ENCODE measurements at regions not wholly inside any gene's neighbourhood (a gene's known extent, or its start where the extent isn't known, plus 50 kb on each side); places are given as distances from the start of the nearest gene placed in this dataset.

DNA sequence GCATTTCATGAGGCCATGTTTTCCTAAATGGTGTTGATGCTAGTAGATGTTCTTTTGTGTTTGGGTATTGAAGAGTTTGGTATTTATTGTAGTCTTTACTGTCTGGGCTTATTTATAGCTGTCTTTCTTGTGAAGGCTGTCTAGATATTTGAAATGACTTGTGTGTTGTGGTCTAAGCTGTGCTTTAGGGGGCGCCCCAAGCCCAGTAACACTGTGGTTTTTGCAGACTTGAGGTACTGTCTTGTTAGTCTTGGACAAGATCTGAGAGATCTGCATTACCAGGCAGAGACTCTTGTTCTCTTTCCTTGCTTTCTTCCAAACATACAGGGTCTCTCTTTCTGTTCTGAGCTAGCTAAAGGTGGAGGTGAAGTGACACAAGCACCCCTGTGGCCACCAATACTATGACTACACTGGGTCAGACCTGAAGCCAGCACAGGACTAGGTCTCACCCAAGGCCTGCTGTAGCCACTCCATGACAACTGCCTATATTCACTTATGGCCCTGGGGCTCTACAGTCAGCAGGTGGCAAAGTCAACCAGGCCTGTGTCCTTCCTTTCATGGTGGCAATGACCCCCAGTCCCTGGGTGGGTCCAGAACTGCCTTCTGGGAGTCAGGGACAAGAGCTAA lies 152.1 kb upstream of the TBC1D5 start:
- Histone ChIP-seq H2BK12ac (ENCODE audit: insufficient read length, low read depth, low read length) (no peak overlapping the region), H3K27me3 (ENCODE audit: insufficient read depth, low read length) (no peaks in the 10 kb centered on the region), H4K5ac (ENCODE audit: insufficient read length, low read depth, low read length) (no peak overlapping the region), H3K56ac (ENCODE audit: insufficient read length, low read depth, low read length) (no peak overlapping the region), H2BK15ac (ENCODE audit: low read depth, low read length) (no peak overlapping the region), H3K79me1 (ENCODE audit: insufficient read depth, low read depth, low read length, poor library complexity, severe bottlenecking) (peaks cover 2% of the 10 kb centered on the region), H3K27ac (ENCODE audit: insufficient read length, low read depth, low read length) (no peak overlapping the region), H3K4me1 (ENCODE audit: insufficient read depth, low read length) (no peaks in the 10 kb centered on the region), H3K14ac (ENCODE audit: insufficient read depth, low read length) (no peak overlapping the region), H4K20me1 (ENCODE audit: control insufficient read depth, insufficient read depth, insufficient read length) (no peaks in the 10 kb centered on the region), H3K4me2 (ENCODE audit: insufficient read depth, insufficient read length, low read length) (no peak overlapping the region), H4K91ac (ENCODE audit: insufficient read length, low read depth, low read length) (no peak overlapping the region), H3K9ac (ENCODE audit: extremely low read depth, insufficient read length, low read length) (no peak overlapping the region), H3K23me2 (ENCODE audit: insufficient read length, low read depth, low read length, poor library complexity, severe bottlenecking) (no peaks in the 10 kb centered on the region), H4K8ac (replicated peaks; ENCODE audit: insufficient read length, low read depth, low read length) (no peak overlapping the region), H2AFZ (ENCODE audit: low read length) (no peak overlapping the region), H2AK5ac (ENCODE audit: insufficient read length, low read length) (no peak overlapping the region), H3K79me2 (ENCODE audit: insufficient read depth, low read length) (no peaks in the 10 kb centered on the region; the same call in 1 of the 2 replicates), H3T11ph (ENCODE audit: low read length) (no peak overlapping the region), H3K23ac (ENCODE audit: insufficient read length, low read depth, low read length) (no peak overlapping the region), H2BK120ac (ENCODE audit: low read depth, low read length, poor library complexity, severe bottlenecking) (no peak overlapping the region), H3K9me3 (ENCODE audit: control insufficient read depth, low read depth, low read length) (no peaks in the 10 kb centered on the region), H2BK20ac (ENCODE audit: low read depth, low read length, poor library complexity, severe bottlenecking) (no peak overlapping the region), H3K4ac (ENCODE audit: low read depth, low read length) (no peak overlapping the region), H2BK5ac (ENCODE audit: insufficient read length, low read length) (no peak overlapping the region), H3K18ac (ENCODE audit: insufficient read length, low read depth, low read length) (no peak overlapping the region)
- no CpG with 5 or more reads among the region's 1 CpG for WGBS (ENCODE audit: extremely low coverage, insufficient read length, low lambda C conversion rate)
- Mint-ChIP-seq H3K36me3 (ENCODE audit: insufficient read depth in 1 of 3, low read depth in 3 of 3) (peaks cover 0 to 4% (median 3%) of the 10 kb centered on the region in 3 experiments; a peak in 4 of 7 replicates), H3K4me1 (peaks cover 0 to 12% of the 10 kb centered on the region in 2 experiments; a peak in 2 of 4 replicates), H3K27me3 (ENCODE audit: low read depth) (no peaks in the 10 kb centered on the region), H3K4me3 (no peak overlapping the region), H3K9me3 (no peaks in the 10 kb centered on the region), H3K27ac (no peak overlapping the region; a peak in 1 of 7 replicates)
- DNase-seq: peak; percentile 73
- TF ChIP-seq, protein P1, sequence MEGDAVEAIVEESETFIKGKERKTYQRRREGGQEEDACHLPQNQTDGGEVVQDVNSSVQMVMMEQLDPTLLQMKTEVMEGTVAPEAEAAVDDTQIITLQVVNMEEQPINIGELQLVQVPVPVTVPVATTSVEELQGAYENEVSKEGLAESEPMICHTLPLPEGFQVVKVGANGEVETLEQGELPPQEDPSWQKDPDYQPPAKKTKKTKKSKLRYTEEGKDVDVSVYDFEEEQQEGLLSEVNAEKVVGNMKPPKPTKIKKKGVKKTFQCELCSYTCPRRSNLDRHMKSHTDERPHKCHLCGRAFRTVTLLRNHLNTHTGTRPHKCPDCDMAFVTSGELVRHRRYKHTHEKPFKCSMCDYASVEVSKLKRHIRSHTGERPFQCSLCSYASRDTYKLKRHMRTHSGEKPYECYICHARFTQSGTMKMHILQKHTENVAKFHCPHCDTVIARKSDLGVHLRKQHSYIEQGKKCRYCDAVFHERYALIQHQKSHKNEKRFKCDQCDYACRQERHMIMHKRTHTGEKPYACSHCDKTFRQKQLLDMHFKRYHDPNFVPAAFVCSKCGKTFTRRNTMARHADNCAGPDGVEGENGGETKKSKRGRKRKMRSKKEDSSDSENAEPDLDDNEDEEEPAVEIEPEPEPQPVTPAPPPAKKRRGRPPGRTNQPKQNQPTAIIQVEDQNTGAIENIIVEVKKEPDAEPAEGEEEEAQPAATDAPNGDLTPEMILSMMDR (conservative IDR thresholded peaks at IDR 0.05): peak; percentile 88
